ENCODE measurements at regions not wholly inside any gene's neighbourhood (a gene's known extent, or its start where the extent isn't known, plus 50 kb on each side); places are given as distances from the start of the nearest gene placed in this dataset.
A peak's percentile ranks its signal among the peaks of the same experiment; 100 is the strongest.

GRCh38 chr9:95776176-95776575 is 99.3 kb upstream of the ERCC6L2 start:
- Histone ChIP-seq H3K27ac (ENCODE audit: low read depth, low read length) (no peak overlapping the region), H3K9me3 (ENCODE audit: control insufficient read depth in 1 of 2, low read length in 2 of 2) (no peaks in the 10 kb centered on the region), H3K9ac (ENCODE audit: low read depth in 1 of 2, low read length in 2 of 2) (no peak overlapping the region), H3K4me1 (ENCODE audit: control insufficient read depth in 1 of 2, insufficient read depth in 2 of 2, low read length in 2 of 2) (peaks cover 21 to 23% of the 10 kb centered on the region in 2 donors), H3K4me3 (ENCODE audit: low read depth in 1 of 2, low read length in 2 of 2) (no peak overlapping the region), H3K27me3 (ENCODE audit: control insufficient read depth in 1 of 2, insufficient read depth in 2 of 2, low read length in 2 of 2) (no peaks in the 10 kb centered on the region), H3K36me3 (ENCODE audit: control insufficient read depth in 1 of 2, insufficient read depth in 2 of 2, low read length in 2 of 2) (no peaks in the 10 kb centered on the region)

GRCh38 chr9:95775191-95775590 is 100.3 kb upstream of the ERCC6L2 start:
- no peaks in the 10 kb centered on the region for H3K36me3 ChIP-seq (ENCODE audit: control insufficient read depth in 1 of 2, insufficient read depth in 2 of 2, low read length in 2 of 2)
- H3K9me3 ChIP-seq (ENCODE audit: control insufficient read depth in 1 of 2, low read length in 2 of 2): no peaks in the 10 kb centered on the region
- peaks cover 29 to 31% of the 10 kb centered on the region in 2 donors for H3K4me1 ChIP-seq (ENCODE audit: control insufficient read depth in 1 of 2, insufficient read depth in 2 of 2, low read length in 2 of 2)
- H3K4me3 ChIP-seq (ENCODE audit: low read depth in 1 of 2, low read length in 2 of 2): no peak overlapping the region
- no peaks in the 10 kb centered on the region for H3K27me3 ChIP-seq (ENCODE audit: control insufficient read depth in 1 of 2, insufficient read depth in 2 of 2, low read length in 2 of 2)
- no peak overlapping the region for H3K27ac ChIP-seq (ENCODE audit: low read depth, low read length)
- no peak overlapping the region for H3K9ac ChIP-seq (ENCODE audit: low read depth in 1 of 2, low read length in 2 of 2)

- Histone ChIP-seq H3K9ac (ENCODE audit: low read depth in 1 of 2, low read length in 2 of 2) (no peak overlapping the region), H3K4me3 (ENCODE audit: low read depth in 1 of 2, low read length in 2 of 2) (peak overlapping the region in 1 of 2 donors; percentile 17), H3K27me3 (ENCODE audit: control insufficient read depth in 1 of 2, insufficient read depth in 2 of 2, low read length in 2 of 2) (no peaks in the 10 kb centered on the region), H3K9me3 (ENCODE audit: control insufficient read depth in 1 of 2, low read length in 2 of 2) (no peaks in the 10 kb centered on the region), H3K27ac (ENCODE audit: low read depth, low read length) (no peak overlapping the region), H3K4me1 (ENCODE audit: control insufficient read depth in 1 of 2, insufficient read depth in 2 of 2, low read length in 2 of 2) (peaks cover 29 to 31% of the 10 kb centered on the region in 2 donors), H3K36me3 (ENCODE audit: control insufficient read depth in 1 of 2, insufficient read depth in 2 of 2, low read length in 2 of 2) (no peaks in the 10 kb centered on the region)
Measured at GRCh38 chr9:95773053-95773418, 102.5 kb upstream of the ERCC6L2 start.

- no peaks in the 10 kb centered on the region for H3K36me3 ChIP-seq (ENCODE audit: control insufficient read depth in 1 of 2, insufficient read depth in 2 of 2, low read length in 2 of 2)
- peaks cover 29 to 31% of the 10 kb centered on the region in 2 donors for H3K4me1 ChIP-seq (ENCODE audit: control insufficient read depth in 1 of 2, insufficient read depth in 2 of 2, low read length in 2 of 2)
- no peaks in the 10 kb centered on the region for H3K27me3 ChIP-seq (ENCODE audit: control insufficient read depth in 1 of 2, insufficient read depth in 2 of 2, low read length in 2 of 2)
- peak overlapping the region in 1 of 2 donors; percentile 17 for H3K4me3 ChIP-seq (ENCODE audit: low read depth in 1 of 2, low read length in 2 of 2)
- no peak overlapping the region for H3K9ac ChIP-seq (ENCODE audit: low read depth in 1 of 2, low read length in 2 of 2)
- H3K27ac ChIP-seq (ENCODE audit: low read depth, low read length): no peak overlapping the region
- H3K9me3 ChIP-seq (ENCODE audit: control insufficient read depth in 1 of 2, low read length in 2 of 2): no peaks in the 10 kb centered on the region
Measured at GRCh38 chr9:95772320-95773052, 103.0 kb upstream of the ERCC6L2 start.

GRCh38 chr9:95771556-95772246 is 103.8 kb upstream of the ERCC6L2 start:
- H3K27me3 ChIP-seq (ENCODE audit: control insufficient read depth in 1 of 2, insufficient read depth in 2 of 2, low read length in 2 of 2): no peaks in the 10 kb centered on the region
- H3K9ac ChIP-seq (ENCODE audit: low read depth in 1 of 2, low read length in 2 of 2): no peak overlapping the region
- peak overlapping the region in 1 of 2 donors; percentile 19 for H3K4me3 ChIP-seq (ENCODE audit: low read depth in 1 of 2, low read length in 2 of 2)
- no peaks in the 10 kb centered on the region for H3K9me3 ChIP-seq (ENCODE audit: control insufficient read depth in 1 of 2, low read length in 2 of 2)
- no peak overlapping the region for H3K27ac ChIP-seq (ENCODE audit: low read depth, low read length)
- no peaks in the 10 kb centered on the region for H3K36me3 ChIP-seq (ENCODE audit: control insufficient read depth in 1 of 2, insufficient read depth in 2 of 2, low read length in 2 of 2)
- H3K4me1 ChIP-seq (ENCODE audit: control insufficient read depth in 1 of 2, insufficient read depth in 2 of 2, low read length in 2 of 2): peaks cover 29 to 31% of the 10 kb centered on the region in 2 donors

GRCh38 chr9:95770653-95771131 is 104.8 kb upstream of the ERCC6L2 start:
- no peaks in the 10 kb centered on the region for H3K9me3 ChIP-seq (ENCODE audit: control insufficient read depth in 1 of 2, low read length in 2 of 2)
- no peak overlapping the region for H3K9ac ChIP-seq (ENCODE audit: low read depth in 1 of 2, low read length in 2 of 2)

GRCh38 chr9:95769909-95770433 is 105.5 kb upstream of the ERCC6L2 start:
- Histone ChIP-seq H3K4me3 (ENCODE audit: low read depth in 1 of 2, low read length in 2 of 2) (no peak overlapping the region), H3K4me1 (ENCODE audit: control insufficient read depth in 1 of 2, insufficient read depth in 2 of 2, low read length in 2 of 2) (peaks cover 25 to 29% of the 10 kb centered on the region in 2 donors), H3K27me3 (ENCODE audit: control insufficient read depth in 1 of 2, insufficient read depth in 2 of 2, low read length in 2 of 2) (no peaks in the 10 kb centered on the region), H3K9ac (ENCODE audit: low read depth in 1 of 2, low read length in 2 of 2) (no peak overlapping the region), H3K27ac (ENCODE audit: low read depth, low read length) (no peak overlapping the region), H3K36me3 (ENCODE audit: control insufficient read depth in 1 of 2, insufficient read depth in 2 of 2, low read length in 2 of 2) (no peaks in the 10 kb centered on the region), H3K9me3 (ENCODE audit: control insufficient read depth in 1 of 2, low read length in 2 of 2) (no peaks in the 10 kb centered on the region)

More at GRCh38 chr9:95770653-95771131, 104.8 kb upstream of the ERCC6L2 start:
- Histone ChIP-seq H3K27ac (ENCODE audit: low read depth, low read length) (no peak overlapping the region), H3K4me3 (ENCODE audit: low read depth in 1 of 2, low read length in 2 of 2) (no peak overlapping the region), H3K27me3 (ENCODE audit: control insufficient read depth in 1 of 2, insufficient read depth in 2 of 2, low read length in 2 of 2) (no peaks in the 10 kb centered on the region), H3K4me1 (ENCODE audit: control insufficient read depth in 1 of 2, insufficient read depth in 2 of 2, low read length in 2 of 2) (peaks cover 26 to 29% of the 10 kb centered on the region in 2 donors), H3K36me3 (ENCODE audit: control insufficient read depth in 1 of 2, insufficient read depth in 2 of 2, low read length in 2 of 2) (no peaks in the 10 kb centered on the region)

GRCh38 chr9:95769473-95769872 is 106.0 kb upstream of the ERCC6L2 start:
- Histone ChIP-seq H3K27me3 (ENCODE audit: control insufficient read depth in 1 of 2, insufficient read depth in 2 of 2, low read length in 2 of 2) (no peaks in the 10 kb centered on the region), H3K4me3 (ENCODE audit: low read depth in 1 of 2, low read length in 2 of 2) (no peak overlapping the region), H3K9me3 (ENCODE audit: control insufficient read depth in 1 of 2, low read length in 2 of 2) (no peaks in the 10 kb centered on the region), H3K36me3 (ENCODE audit: control insufficient read depth in 1 of 2, insufficient read depth in 2 of 2, low read length in 2 of 2) (no peaks in the 10 kb centered on the region), H3K9ac (ENCODE audit: low read depth in 1 of 2, low read length in 2 of 2) (no peak overlapping the region), H3K4me1 (ENCODE audit: control insufficient read depth in 1 of 2, insufficient read depth in 2 of 2, low read length in 2 of 2) (peaks cover 25 to 29% of the 10 kb centered on the region in 2 donors), H3K27ac (ENCODE audit: low read depth, low read length) (no peak overlapping the region)

- Histone ChIP-seq H3K4me3 (ENCODE audit: low read depth in 1 of 2, low read length in 2 of 2) (no peak overlapping the region), H3K36me3 (ENCODE audit: control insufficient read depth in 1 of 2, insufficient read depth in 2 of 2, low read length in 2 of 2) (no peaks in the 10 kb centered on the region), H3K9ac (ENCODE audit: low read depth in 1 of 2, low read length in 2 of 2) (no peak overlapping the region), H3K4me1 (ENCODE audit: control insufficient read depth in 1 of 2, insufficient read depth in 2 of 2, low read length in 2 of 2) (peaks cover 14 to 17% of the 10 kb centered on the region in 2 donors), H3K9me3 (ENCODE audit: control insufficient read depth in 1 of 2, low read length in 2 of 2) (no peaks in the 10 kb centered on the region), H3K27me3 (ENCODE audit: control insufficient read depth in 1 of 2, insufficient read depth in 2 of 2, low read length in 2 of 2) (no peaks in the 10 kb centered on the region), H3K27ac (ENCODE audit: low read depth, low read length) (no peak overlapping the region)
Measured at GRCh38 chr9:95766906-95767305, 108.6 kb upstream of the ERCC6L2 start.
